GM12865 (cell line): ENCODE measurements at regions not wholly inside any gene's neighbourhood (a gene's known extent, or its start where the extent isn't known, plus 50 kb on each side); places are given as distances from the start of the nearest gene placed in this dataset.

Source experiments
- DNase-seq: peaks from one replicate; pipeline ENCODE4 v3.0.0; 2010; ENCODE audit warnings: low read depth
- H3K4me3 ChIP-seq: 2 replicates; pipeline ENCODE4 v1.5.1; 2011; ENCODE audit warnings: mild to moderate bottlenecking, low read depth, low read length, control low read depth
- TF ChIP-seq, protein P1 (sequence below): IDR thresholded peaks from 2 replicates; pipeline ENCODE4 v1.5.1; 2011; ENCODE audit warnings: low read length, control low read depth, low read depth, inconsistent platforms; ENCODE audit not compliant: insufficient read depth; ENCODE audit errors: missing control alignments

DNA sequence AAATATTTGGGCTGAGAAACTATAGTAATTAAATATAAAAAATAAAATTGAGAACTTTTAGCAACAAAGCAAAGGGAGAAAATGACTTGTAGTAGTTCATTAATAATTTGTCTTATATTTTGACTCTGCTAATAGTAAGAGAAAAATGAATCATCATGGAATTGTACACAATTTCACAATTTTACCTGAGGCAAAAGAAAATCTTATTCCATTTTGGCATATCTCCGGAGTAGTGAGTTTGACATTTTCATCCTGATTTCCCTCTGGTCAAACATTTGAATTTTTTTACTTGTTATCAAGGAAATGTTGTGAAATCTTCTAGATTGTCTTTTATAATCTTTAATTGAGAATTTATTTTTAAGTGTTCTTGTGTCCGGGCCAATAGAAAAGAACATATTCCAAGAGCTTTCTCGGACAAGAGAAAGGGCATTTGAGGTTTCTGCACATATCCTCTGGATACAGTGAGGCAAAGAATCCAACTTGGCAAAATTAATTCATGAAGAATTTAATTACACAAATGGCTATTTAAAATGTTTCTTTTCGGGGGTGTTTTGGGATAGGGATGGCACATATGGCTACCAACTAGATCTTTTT, 89.3 kb upstream of the IGSF10 start:
- TF ChIP-seq, protein P1, sequence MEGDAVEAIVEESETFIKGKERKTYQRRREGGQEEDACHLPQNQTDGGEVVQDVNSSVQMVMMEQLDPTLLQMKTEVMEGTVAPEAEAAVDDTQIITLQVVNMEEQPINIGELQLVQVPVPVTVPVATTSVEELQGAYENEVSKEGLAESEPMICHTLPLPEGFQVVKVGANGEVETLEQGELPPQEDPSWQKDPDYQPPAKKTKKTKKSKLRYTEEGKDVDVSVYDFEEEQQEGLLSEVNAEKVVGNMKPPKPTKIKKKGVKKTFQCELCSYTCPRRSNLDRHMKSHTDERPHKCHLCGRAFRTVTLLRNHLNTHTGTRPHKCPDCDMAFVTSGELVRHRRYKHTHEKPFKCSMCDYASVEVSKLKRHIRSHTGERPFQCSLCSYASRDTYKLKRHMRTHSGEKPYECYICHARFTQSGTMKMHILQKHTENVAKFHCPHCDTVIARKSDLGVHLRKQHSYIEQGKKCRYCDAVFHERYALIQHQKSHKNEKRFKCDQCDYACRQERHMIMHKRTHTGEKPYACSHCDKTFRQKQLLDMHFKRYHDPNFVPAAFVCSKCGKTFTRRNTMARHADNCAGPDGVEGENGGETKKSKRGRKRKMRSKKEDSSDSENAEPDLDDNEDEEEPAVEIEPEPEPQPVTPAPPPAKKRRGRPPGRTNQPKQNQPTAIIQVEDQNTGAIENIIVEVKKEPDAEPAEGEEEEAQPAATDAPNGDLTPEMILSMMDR = no peak
- no peak for DNase-seq
- no peak overlapping the region for H3K4me3 ChIP-seq

DNA sequence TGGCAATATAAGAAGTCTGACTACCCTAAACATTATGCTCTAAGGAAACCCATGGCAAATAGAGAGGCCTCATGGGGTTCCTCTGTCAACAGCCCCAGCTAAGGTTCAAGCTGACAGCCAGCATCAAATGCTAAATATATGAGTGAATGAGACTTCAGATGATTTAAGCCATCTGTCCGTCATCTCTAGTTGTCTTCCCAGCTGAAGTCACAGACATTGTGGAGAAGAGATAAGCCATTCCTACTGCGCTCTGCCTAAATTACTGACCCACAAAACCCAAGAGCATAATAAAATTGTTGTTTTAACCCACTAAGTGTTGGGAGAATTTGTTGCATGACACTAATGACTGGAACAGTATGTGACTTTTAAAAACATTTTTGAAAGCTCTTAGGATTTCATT, 87.3 kb upstream of the IGSF10 start:
- TF ChIP-seq, protein P1 = no peak
- DNase-seq = no peak
- no peak overlapping the region for H3K4me3 ChIP-seq

DNA sequence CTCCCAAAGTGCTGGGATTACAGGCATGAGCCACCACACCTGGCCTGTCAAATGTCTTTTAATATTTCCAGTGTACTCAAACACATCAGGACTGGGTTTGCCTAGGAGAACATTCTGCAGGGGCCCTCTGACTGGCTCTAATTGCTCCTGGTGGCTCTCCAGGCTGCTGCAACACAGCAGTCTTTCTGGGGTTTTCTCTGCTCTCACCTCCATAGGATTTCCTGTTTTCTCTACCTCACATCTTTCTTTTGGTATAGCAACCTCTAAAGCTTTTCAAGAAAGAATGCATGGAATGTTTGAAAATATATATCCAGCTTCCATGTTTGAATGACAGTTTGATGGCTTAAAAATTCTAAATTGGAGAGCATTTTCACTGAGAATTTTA, 83.3 kb upstream of the IGSF10 start:
- no peak for DNase-seq
- TF ChIP-seq, protein P1 = no peak
- H3K4me3 ChIP-seq = no peak overlapping the region

DNA sequence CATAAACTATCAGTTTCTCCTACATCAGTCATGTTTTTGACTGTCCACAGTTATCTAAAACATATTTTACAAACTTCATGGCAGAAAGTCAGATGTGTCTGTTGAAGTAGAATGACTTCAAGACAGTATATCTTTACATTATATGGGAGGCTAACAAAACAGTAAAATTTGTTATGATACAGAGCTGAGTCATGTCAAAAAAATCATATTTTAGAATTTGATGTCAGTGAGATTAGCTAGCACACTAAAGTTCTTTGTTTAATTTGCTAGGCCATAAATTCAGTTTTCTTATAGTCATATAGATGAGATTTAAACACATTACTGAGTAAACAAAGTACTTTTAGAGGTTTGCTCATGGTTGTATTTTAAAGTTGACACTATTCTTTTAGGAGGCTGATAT, 80.3 kb upstream of the IGSF10 start:
- no peak for DNase-seq
- TF ChIP-seq, protein P1 = no peak
- H3K4me3 ChIP-seq = no peak overlapping the region

DNA sequence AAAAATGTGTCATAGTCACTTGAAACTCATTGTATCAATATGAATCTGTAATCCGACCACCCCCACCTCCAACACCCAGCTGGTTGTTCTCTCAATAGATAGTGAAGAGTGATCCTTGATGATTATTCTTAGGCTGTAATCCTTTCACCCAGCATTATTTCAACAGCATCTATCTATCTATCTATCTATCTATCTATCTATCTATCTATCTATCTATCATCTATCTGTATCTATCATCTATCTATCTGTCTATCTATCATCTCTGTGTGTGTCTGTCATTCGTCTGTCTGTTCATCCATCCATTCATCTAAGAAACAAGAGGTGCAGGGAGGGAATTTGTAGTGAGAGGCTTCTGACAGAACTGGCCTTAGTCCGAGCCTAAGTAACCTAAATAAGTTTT, 78.7 kb upstream of the IGSF10 start:
- no peak overlapping the region for H3K4me3 ChIP-seq
- TF ChIP-seq, protein P1 = no peak
- DNase-seq = no peak

DNA sequence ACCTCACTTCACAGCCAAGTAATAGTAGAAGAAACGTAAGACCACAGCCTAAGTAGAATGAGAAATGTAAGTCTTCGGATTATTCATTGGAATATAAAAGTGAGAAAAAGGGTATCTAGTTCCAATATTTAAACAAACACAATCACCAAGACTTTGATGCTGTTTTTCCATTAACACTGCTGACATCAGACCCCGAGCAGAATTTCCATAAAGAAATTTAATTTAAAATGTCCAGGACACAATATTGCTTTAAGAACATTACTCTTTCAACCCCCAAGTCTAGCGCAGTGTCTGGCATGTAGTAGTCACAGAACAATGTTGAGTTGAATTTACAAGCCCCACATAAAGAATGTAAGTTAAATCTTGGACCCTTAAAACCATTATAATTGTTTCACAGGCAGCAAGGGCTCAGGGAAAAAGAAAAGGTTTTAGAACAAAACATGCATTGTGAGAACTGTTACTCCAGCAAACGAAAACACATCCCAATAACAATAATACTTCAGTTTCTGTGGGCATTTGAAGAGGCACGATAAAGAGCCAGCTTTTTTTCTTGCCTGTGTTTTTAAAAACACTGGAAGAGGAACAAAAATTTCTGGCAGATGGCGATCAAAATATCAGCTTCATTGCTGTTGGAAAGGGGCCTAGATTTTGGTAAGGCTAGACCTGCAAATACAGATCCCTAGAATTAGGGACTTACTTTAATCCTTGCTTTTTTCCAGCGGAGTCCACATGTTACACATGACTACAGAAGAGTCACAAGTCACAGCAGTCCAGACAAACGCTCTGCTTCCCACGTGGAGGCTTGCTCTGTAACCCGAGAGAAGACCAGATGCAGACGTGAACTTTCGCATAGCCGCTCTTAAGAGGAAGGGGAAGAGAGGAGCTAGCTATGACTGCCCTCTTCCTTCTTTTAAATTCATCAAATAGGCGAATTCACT, 77.9 kb upstream of the IGSF10 start:
- DNase-seq = no peak
- no peak overlapping the region for H3K4me3 ChIP-seq
- TF ChIP-seq, protein P1 = no peak
